GM19035 (cell line): ENCODE measurements at regions not wholly inside any gene's neighbourhood (a gene's known extent, or its start where the extent isn't known, plus 50 kb on each side); places are given as distances from the start of the nearest gene placed in this dataset.

Experiments
- ATAC-seq: cut with Tn5 transposase; IDR thresholded peaks from one replicate; pipeline ENCODE4 v1.9.1; 2021; ENCODE audit not compliant: unreplicated experiment

DNA sequence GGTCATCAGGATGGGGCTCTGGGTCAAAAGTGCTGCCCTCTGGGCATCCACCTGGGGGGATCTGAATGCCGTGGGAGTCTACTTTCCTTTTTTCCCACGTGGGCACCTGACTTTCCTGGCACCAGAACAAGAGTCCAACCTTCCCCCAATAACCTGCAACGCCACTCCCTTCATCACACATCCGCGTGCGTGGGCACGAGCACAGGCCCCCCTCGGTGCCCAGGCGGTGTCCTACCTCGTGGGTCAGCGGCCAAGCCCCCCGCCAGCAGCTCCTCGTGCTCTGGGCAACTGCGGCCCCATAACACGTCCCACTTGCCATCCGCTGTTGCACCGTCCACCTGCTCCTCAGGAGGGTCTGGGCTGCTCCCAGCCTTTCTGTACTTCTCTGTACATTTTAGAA is 87.0 kb downstream of the YTHDF1 start:
- ATAC-seq, result no peak

DNA sequence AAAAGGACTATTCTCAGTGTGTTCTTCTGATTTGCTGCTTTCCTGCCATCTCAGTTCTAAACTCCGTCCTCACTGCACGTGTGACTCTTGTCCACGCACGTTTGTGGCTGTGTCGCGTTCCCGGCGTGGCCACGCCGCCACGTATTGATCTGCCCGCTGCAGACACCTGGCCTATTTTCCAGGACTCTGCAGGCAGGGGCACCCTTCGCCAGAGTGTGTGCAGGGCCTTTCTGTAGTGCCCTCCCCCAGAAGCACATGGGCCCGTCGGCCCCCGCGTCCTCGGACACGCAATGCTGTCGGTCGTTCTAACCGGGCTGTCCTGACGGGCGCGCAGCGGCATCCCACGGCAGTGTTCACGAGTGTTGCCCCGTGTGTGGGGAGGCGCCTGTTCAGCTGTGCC is 87.6 kb downstream of the YTHDF1 start:
- ATAC-seq, result no peak

DNA sequence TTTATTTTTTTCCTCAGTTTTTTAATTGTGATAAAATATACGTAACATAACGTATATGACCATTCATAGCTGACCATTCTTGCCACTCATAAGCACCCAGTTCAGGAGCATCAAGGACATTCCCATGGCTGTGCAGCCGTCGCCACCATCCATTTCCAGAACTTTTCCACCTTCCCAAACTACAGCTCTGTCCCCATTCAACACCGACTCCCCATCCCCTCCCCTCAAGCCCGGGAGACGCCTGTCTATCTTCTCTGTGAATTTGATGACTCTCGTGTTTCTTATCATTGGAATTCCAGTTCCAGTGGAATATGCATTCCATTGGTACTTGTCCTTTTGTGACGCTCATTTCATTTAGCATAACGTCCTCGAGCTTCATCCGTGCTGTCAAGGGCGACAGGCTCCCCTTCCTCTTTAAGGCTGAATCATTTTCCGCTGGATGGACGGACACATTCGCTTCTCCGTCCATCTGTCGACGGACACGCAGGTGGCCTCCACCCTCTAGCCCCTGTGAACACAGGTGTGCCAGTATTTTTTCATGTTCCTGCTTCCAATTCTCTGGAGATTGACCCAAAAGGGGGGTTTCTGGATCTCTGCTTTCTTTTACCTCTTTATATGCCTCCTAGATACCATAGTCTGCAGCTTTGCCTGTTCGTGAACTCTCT is 88.1 kb downstream of the YTHDF1 start:
- ATAC-seq, result no peak

DNA sequence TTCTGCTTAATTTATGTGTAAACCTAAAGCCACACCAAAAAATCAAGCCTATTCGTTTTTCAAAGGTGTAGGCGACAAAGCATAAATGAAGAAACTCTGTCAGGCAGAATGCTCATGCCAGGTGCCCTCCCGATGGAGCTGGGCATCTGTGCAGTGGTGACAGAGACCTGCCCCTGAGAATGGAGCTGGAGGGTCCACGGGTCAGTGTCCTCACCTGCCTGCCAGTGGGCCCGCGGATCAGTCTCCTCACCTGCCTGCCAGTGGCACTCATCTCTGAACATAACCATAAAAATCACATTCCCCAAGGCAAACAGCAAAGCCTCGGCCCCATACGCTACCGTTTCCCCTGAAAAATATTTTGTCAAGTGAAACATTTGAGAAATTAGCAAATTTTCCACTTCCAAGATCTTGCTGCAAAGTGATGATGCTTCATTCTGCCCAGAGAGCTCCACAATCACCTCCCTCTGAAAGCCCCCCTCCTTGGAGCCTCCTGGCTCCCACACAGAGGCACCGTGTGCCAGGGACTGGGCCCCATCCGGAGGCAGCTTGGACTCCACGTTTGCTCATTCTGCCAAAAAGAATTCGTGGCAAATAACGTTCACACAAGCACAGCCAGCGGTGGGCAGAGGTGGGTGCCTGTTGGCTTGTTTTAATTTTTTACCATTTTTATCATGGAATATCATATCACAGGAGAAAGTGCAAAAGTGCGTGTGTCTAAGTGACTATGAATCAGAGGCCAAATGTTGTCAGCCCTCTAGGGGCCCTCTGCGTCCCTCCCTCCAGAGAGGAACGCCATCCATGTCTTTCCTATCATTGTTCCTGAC is 88.8 kb downstream of the YTHDF1 start:
- ATAC-seq, result no peak

DNA sequence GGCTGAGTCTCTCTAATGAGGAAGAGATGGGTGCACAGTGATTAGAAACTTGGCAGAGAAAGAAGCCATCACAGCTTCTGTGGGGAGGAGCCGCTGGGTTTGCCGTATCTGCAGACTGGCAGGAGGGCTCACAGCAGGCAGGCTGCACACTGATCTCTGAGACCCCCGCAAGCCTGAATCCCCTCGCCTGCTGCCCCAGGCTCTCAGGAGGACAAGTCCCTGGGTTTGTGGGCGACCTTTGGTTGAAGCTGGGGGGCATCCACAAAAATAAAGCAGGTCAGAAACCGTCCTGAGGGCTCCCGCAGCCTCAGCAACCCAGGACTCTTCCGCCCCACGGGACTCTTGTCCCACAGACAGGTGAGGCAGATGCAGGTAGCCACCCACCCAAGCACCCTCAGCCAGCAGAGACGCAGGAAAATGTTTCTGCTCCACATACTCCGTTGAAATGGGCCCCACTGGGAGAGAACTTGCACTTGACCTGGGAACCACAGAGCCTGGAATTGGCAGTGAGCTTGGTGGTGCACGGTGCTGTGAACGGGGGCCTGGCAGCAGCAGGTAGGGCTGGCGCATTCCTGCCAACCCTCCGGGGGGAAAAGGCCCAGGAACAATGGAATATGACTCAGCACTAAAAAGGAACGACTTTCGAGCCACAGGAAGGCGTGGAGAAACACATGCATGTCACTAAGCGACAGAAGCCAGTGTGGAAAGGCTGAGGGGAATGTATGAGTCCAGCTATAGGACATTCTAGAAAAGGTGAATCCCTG is 89.9 kb downstream of the YTHDF1 start:
- ATAC-seq, result no peak

DNA sequence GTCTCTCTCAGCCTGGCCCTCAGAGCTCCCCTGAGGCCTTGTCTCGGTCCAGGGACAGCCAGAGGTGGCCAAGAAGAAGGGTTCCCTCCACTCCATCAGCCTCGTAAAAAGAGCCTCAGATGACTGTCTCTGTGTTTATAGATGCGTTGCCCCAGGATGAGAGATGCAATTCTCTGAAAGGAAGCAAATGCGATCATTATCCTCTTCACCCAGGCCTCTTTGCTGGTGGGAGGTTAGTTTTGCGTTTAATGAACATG is 90.4 kb downstream of the YTHDF1 start:
- ATAC-seq, result no peak

DNA sequence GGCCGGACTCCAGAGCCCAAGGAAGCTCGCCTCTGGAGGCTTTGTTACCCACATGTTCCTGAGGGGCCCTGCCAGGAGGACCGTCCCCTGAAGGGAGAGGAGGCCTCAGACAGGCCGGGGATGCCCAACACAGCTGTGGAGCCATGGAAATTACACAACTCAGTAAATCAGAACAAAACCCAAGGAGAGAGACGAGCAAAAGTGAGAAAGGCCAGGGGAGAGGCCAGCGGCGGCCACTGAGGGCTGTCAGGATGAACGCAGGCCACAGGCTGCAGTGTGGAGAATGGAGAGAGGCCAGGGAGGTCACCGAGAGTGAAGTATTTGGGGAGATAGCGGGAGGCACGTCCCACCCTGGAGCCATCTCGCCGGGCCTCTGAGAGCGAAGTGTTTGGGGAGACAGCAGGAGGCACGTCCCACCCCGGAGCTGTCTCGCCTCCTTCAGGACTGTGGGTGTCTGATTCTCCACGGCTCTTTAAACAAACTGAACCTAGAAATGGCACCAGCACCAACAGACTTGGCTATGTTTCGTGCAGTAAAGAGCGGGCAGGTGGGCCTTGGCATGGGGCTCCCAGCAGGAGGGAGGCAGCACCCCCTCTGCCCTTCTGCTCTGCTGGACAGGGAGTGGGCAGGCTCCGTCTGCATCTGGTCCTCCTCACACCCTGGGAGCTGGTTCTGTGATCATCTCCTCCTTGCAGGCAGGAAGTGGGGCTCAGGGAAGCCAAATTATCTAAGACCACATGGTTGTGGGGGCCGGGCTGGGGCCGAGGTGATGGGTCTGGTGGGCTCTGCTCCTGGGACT is 91.0 kb downstream of the YTHDF1 start:
- no peak for ATAC-seq

DNA sequence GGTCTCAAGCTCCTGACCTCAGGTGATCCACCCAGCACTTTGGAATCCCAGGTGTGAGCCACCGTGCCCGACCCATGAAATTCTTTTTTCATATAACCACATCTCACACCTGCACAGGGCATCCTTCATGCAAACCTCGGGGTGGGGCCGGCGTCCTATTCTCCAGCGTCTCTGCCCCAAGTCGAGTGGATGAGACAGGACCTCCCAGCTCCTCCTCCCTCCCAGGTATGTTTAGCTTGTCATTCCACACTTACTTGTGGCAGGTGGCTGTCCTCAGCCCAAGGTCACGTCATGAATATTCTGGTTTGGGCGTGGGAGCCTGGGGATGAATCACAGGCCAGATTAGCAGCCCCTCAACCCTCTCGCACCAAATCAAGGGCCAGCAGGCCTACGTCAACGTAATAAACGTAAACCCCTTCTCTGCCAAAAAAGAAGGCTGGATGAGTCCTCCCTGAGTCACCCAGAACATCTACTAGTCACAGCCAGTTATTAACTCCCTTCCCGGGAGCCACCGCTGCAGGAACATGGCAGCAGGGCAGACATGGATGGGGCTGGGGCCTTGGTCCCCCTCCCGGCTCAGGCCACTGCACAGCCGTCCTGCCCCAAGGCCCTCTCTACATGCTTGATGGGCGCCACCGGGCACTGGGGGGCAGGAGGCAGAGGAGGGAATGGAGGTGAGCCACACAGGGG is 91.7 kb downstream of the YTHDF1 start:
- ATAC-seq, result no peak

DNA sequence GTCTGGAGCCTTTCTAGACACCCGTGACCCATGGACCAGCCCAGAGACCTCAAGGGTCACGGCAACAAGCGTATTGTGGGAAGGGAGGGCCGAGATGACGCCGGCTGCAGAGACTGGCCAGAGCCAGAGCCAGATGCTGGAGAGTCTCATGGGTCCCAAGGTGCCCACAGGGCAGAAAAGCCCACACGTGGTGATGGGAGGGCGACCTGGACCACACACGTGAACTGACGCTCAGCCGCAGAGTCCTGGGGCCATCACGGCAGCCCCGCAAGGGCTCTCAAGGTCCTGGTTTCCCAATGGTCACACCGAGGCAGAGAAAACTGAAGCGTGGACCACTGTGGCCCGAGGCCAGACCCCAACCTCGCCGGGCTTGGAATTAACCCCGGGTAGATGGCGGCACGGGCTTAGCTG is 92.6 kb downstream of the YTHDF1 start:
- ATAC-seq, result no peak

DNA sequence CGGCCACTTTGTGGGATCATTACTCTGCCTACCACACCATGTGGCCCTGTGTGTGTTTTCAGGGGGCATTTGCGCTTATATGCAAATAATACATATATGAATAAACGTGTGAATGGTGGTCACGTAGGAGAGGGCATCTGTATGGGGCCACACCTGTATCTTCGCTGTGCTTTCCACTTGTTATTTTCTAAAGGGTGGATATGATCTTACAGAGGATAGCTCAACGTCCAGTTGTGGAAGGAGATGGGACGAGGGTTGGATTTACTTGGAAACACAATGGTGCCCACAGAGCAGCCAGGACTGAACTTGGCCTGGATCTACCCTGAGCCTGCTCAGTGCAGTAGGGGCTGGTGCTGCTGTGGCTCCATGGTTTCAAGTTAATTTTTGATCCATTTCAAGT is 93.3 kb downstream of the YTHDF1 start:
- no peak for ATAC-seq

DNA sequence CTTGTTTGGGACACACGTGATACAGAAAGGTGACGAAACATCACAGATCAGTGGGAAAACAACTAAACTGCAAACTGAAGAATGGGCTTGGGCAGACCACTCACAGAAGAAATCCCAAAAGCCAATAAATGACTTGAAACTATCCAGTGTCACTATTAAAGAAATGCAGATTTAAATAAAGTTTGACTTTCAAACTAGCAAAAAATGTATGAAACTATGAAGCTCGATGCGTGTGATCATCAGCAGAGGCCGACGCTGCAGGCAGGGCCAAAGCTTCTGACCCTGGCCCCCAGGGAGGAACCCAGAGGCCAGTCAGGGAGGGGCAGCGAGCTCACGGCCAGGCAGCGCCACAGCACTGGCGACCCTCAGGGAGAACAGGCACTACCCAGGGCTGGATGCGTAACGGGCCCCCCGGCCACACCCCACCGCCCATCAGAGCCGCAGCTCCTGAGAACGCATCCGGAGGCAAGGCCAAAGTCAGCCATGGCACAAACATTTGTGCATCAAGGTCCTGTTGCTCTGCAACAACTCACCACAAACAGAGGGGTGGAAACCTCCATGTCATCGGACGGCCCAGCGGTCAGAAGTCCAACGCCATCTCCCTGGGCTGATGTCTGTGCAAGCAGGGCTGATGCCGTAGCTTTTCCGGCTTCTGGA is 94.1 kb downstream of the YTHDF1 start:
- ATAC-seq, result no peak

DNA sequence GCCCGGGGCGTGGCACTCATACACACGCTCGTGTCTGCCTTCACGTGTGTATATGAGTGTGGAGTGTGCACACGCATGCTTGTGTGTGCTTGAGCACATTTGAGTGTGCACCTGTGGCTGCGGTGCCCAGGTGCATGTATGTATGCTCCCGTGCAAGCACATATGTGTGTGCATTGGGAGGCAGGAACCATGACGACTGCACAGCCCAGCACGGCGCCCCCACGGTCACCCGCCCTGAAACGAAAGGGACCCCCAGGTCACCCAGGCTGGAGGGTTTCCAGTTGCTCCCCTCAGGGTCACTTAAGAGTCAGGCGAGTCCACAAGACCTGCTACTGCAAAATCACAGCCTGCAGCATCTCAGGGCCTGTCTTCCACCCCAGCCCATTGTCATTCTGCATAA is 94.7 kb downstream of the YTHDF1 start:
- no peak for ATAC-seq

DNA sequence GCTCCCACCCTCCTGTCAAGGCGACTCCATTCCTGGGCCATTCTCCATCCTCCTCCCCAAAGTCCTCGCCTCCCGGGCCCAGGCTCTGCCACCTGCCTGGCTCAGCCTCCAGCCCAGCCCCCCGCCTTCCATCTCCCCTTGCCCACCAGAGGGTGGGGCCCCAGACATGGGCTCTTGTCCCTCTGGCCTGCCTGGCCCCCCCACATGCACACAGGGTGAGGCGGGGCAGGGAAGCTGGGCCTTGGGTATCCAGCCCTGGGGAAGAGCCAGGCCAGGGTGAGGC is 95.2 kb downstream of the YTHDF1 start:
- ATAC-seq, result no peak

DNA sequence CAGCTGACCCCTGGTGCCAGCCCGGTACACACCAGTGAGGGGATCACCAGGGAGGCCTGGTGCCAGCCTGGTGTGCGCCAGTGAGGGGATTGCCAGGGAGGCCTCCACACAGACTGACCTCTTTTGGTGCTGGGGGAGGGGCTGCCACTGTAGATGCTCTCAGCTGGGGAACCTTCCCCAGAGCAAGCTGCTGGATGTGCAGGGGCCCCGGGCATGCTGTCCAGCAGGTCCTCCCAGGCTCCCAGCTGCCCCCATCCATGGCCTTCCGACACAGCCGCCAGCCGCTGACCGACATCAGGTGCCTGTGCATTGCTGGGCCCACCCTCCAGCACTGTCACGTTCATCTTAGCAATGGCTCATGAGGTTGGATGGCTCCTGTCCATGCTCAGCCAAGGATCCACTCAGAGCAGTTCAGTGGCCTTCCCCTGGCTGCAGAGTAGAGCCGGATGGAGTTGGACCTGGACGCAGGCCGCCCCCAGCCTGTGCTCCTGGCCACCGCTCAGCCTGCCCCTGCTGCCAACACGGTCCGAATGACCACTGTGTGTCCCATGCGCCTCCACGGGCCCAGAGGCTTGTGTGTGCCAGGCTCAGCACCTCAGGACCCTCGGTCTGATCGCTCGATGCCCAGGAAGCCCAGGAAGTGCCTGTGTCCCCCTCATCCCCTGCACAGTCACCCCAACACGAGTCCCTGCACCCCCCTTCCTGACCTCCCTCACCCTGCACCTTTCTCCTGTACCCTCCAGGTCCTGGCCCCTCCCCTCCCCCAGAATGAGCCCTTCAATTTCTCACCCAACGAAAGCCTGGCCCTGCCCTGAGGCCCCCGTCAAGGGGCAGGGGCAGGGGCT is 95.7 kb downstream of the YTHDF1 start:
- ATAC-seq, result no peak

DNA sequence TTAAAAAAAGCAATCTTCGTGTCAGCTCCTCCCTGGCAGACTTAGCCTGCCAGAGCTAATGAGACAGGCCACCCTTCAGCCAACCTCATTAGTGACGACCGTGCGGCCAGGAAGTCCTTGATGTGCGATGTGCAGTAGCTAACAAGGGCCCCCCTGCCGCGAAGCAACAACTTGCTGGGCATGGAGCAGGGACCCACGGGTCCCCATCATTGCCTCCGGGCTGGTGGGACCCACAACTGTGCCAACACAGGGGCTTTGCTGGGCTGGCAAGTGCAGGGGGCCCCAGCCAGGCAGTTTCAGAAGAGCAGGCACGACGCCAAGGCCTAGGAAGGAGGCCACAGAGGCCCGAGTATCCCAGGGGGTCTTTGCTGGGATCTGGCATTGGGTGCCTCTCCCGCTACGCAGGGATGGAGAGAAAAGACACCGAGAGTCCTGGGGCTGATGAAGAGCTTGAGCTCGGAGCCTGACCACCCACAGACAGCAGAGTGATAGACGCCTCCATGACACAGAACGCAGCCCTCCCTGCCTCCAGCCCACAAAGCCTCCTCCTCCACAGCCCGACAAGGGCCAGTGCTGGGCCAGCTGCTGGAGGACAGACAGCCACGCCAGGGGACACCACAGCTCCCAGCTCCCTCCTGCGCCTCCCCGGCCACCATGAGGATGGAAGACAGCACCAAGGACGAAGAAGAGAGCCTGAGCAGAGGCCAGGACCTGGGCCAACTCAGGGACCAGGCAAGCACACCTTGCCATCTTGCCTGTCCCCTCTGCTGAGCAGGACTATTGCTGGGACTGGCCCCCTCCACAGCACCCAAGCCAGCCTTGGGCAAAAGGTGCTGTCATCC is 96.6 kb downstream of the YTHDF1 start:
- no peak for ATAC-seq

DNA sequence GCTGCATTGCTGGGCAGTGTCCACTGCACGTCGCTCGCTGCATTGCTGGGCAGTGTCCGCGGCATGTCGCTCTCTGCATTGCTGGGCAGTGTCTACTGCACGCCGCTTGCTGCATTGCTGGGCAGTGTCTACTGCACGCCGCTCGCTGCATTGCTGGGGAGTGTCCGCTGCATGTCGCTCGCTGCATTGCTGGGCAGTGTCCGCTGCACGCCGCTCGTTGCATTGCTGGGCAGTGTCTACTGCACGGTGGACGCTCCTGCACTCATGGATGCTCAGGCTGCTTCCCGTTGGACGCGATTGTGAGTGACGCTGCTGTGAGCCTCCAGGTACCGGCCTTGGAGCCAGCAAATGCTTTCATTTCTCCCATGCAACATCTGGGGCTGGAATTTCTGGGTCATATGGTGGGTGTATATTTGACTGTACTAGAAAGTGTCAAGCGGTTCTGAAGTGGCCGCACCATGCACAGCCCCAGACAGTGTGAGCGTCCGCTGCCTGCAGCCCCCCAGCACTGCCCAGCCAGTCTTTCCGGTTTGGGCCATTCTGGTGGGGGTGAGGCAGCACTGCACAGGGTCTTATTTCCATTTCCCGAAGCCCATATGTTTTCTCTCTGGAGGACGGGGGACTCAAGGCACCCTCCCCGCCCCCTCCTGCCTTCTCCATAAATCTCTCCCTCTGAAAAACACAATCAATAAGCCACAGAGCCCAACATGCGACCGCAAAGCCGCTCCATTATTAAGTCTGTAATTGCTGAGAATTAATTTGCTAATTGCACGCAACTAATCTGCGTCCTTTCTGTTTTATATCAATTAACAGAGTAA is 97.4 kb downstream of the YTHDF1 start:
- no peak for ATAC-seq

DNA sequence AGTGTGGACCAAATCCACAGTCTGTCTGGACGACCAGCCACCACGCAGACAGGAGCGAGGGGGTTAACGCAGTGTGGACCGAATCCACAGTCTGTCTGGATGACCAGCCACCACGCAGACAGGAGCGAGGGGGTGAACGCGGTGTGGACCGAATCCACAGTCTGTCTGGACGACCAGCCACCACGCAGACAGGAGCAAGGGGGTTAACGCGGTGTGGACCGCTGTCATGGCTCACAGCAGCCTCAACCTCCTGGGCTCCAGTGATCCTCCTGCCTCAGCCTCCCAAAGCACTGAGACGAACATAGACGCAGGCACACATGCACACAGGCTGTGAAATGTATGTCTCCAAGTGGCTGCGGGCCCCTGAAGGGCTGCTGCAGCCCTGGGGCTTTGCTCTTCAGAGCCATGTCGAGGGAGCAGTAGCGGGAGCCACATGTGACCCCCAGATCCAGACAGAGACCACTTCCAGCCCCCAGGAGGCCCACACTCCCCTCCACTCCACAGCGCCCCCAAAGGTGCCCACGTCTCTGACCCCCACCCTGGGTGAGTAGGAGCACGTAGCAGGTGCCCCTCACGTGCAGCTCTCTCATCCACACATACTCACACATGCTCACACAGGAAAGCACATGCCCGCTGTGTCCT is 98.1 kb downstream of the YTHDF1 start:
- ATAC-seq, result no peak
